HG02938 (cell line): ENCODE measurements at regions not wholly inside any gene's neighbourhood (a gene's known extent, or its start where the extent isn't known, plus 50 kb on each side); places are given as distances from the start of the nearest gene placed in this dataset.

Experiments
- ATAC-seq: cut with Tn5 transposase; IDR thresholded peaks from one replicate; pipeline ENCODE4 v1.9.1; 2021; ENCODE audit warnings: mild to moderate bottlenecking, moderate library complexity; ENCODE audit not compliant: unreplicated experiment

- ATAC-seq, result no peak
Measured at GRCh38 chr2:20539776-20540586, 93.1 kb downstream of the RHOB start.

- ATAC-seq, result no peak
Measured at GRCh38 chr2:20540587-20541293, 93.9 kb downstream of the RHOB start.

GRCh38 chr2:20541294-20541640 lies 94.4 kb downstream of the RHOB start:
- no peak for ATAC-seq

GRCh38 chr2:20541651-20542050 lies 94.8 kb downstream of the RHOB start:
- ATAC-seq, result no peak

GRCh38 chr2:20542269-20542668 lies 95.4 kb downstream of the RHOB start:
- ATAC-seq, result no peak

- no peak for ATAC-seq
Measured at GRCh38 chr2:20542746-20543468, 96.0 kb downstream of the RHOB start.

GRCh38 chr2:20543469-20544152 lies 96.7 kb downstream of the RHOB start:
- ATAC-seq, result no peak

- ATAC-seq, result no peak
Measured at GRCh38 chr2:20544153-20544747, 97.4 kb downstream of the RHOB start.

- ATAC-seq, result no peak
Measured at GRCh38 chr2:20549144-20549543, 101.8 kb downstream of the HS1BP3 start.

GRCh38 chr2:20549691-20550348 lies 101.1 kb downstream of the HS1BP3 start:
- no peak for ATAC-seq

- ATAC-seq, result no peak
Measured at GRCh38 chr2:20551260-20551944, 99.5 kb downstream of the HS1BP3 start.

- no peak for ATAC-seq
Measured at GRCh38 chr2:20551945-20552328, 99.0 kb downstream of the HS1BP3 start.

GRCh38 chr2:20552847-20553246 lies 98.1 kb downstream of the HS1BP3 start:
- ATAC-seq, result no peak

- ATAC-seq, result no peak
Measured at GRCh38 chr2:20553580-20553979, 97.3 kb downstream of the HS1BP3 start.

GRCh38 chr2:20555954-20556353 lies 94.9 kb downstream of the HS1BP3 start:
- no peak for ATAC-seq

GRCh38 chr2:20556756-20557155 lies 94.1 kb downstream of the HS1BP3 start:
- ATAC-seq, result no peak

GRCh38 chr2:20557226-20557625 lies 93.7 kb downstream of the HS1BP3 start:
- ATAC-seq, result no peak

- ATAC-seq, result no peak
Measured at GRCh38 chr2:20557635-20558034, 93.3 kb downstream of the HS1BP3 start.

- no peak for ATAC-seq
Measured at GRCh38 chr2:20558391-20559150, 92.3 kb downstream of the HS1BP3 start.
